Omental fat pad (tissue), 3 donors: ENCODE measurements at regions not wholly inside any gene's neighbourhood (a gene's known extent, or its start where the extent isn't known, plus 50 kb on each side); places are given as distances from the start of the nearest gene placed in this dataset.

Experiments
- ATAC-seq: fragments of 150-250 bp; one replicate; pipeline ENCODE4 v1.9.1; 2016; ENCODE audit warnings: mild to moderate bottlenecking, moderate library complexity; ENCODE audit not compliant: low FRiP score
- DNase-seq: peaks from one replicate; pipeline ENCODE4 v3.0.0-alpha.2; 2019; ENCODE audit warnings: low spot score
- CTCF ChIP-seq, 3 donors: fragments of 450-650 bp; IDR thresholded peaks; one replicate each; pipeline ENCODE4 v1.5.1; 2016 to 2017; ENCODE audit warnings: antibody characterized with exemption in 3 of 3, mild to moderate bottlenecking in 3 of 3, moderate library complexity in 2 of 3

GRCh38 chr2:64237266-64237665 lies 93.0 kb upstream of the PELI1 start:
- ATAC-seq: no peak
- no peak for DNase-seq
- TF ChIP-seq CTCF (IDR thresholded peaks at IDR 0.05): no peak

- no peak for DNase-seq
- no peak for ATAC-seq
- no peak for TF ChIP-seq CTCF (IDR thresholded peaks at IDR 0.05)
Observed at GRCh38 chr2:64238799-64239198, 94.6 kb upstream of the PELI1 start.

GRCh38 chr2:64243081-64244036 lies 99.1 kb upstream of the PELI1 start:
- no peak for ATAC-seq
- DNase-seq: no peak
- TF ChIP-seq CTCF (IDR thresholded peaks at IDR 0.05): no peak

- ATAC-seq (no peak), DNase-seq (no peak)
- no peak for TF ChIP-seq CTCF (IDR thresholded peaks at IDR 0.05)
Observed at GRCh38 chr2:64244037-64244416, 99.8 kb upstream of the PELI1 start.

- TF ChIP-seq CTCF (IDR thresholded peaks at IDR 0.05): no peak
- ATAC-seq (no peak), DNase-seq (no peak)
Observed at GRCh38 chr2:64245631-64246030, 101.4 kb upstream of the PELI1 start.

- ATAC-seq (no peak), DNase-seq (no peak)
- no peak for TF ChIP-seq CTCF (IDR thresholded peaks at IDR 0.05)
Observed at GRCh38 chr2:64246962-64247361, 102.7 kb upstream of the PELI1 start.

- DNase-seq (no peak), ATAC-seq (no peak)
- no peak for TF ChIP-seq CTCF (IDR thresholded peaks at IDR 0.05)
Observed at GRCh38 chr2:64249426-64249825, 105.2 kb upstream of the PELI1 start.
